GM21526 (cell line): ENCODE measurements at regions not wholly inside any gene's neighbourhood (a gene's known extent, or its start where the extent isn't known, plus 50 kb on each side); places are given as distances from the start of the nearest gene placed in this dataset.

Experiments used
- ATAC-seq: cut with Tn5 transposase; IDR thresholded peaks from one replicate; pipeline ENCODE4 v1.9.1; 2021; ENCODE audit warnings: moderate library complexity; ENCODE audit not compliant: unreplicated experiment, low FRiP score

GRCh38 chr11:116457336-116458007 is 315.3 kb downstream of the BUD13 start:
- no peak for ATAC-seq

DNA sequence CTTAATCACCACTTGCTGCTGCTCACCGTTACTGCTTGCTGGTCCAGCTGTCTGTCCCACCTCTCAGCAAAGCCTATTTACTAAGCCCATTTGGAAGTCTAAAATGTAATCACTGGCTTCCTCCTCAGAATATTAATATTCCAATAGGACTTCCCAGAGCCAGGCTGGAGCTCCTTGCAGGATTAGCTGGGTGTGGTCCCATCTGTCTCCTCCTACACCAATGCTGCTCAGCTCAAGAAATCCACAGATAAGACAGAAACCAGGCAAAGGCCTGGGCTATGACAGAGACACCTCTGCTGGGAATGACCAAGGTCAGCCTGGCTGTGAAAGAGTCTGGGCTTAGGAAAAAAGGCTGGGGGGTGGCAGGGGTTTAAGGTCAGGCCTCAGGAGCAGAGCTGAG is 317.8 kb downstream of the BUD13 start:
- ATAC-seq, result no peak

DNA sequence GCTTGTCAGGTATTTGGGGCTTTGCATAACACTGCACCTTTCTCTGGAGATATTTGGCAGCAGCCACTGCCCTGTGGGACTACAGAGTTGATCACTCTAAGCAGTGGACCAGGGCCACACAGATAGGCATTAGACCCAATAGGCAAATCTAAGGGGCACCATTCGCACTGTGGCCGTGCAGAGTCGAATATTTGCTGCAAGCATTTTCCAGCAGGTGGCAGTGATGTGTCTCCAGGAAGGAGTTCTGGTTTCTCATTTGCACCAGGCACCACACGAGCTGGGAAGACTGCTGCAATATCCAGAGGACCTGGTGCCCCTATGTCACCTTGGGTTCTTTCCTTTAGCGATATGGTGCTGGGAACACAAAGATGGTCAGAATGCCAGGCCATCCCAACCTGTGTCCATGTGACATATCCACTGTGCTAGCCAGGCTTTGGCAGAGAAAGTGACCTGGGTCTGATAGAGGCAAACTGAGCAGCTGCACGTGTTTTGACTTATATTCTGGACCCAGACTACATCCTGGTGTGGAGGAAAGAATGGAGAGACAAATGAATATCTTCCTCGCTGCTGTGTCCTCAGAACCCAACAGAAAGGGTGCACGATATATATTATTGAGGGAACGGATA is 318.7 kb downstream of the BUD13 start:
- no peak for ATAC-seq

DNA sequence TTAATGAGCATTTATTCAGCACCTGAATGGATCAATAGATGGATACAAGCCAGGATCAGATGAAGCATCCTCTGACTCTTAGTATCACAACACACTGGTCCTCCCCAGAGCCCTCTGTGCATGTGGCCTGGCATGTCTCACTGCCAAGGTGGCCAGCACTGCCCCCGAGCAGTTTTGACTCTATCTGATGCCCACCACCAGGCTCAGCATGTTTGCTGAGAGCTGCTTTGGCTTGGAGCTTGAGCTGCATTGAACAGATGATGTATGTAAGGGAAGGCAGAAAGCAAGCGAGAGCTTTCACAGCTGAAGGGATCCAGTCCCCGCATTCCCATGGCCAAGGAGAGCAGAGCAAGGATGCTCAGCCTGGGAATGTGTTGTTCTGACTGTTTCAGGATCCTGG is 320.3 kb downstream of the BUD13 start:
- no peak for ATAC-seq

- ATAC-seq, result no peak
Measured at GRCh38 chr11:116449522-116449921, 323.3 kb downstream of the BUD13 start.

GRCh38 chr11:116446048-116446941 is 326.5 kb downstream of the BUD13 start:
- no peak for ATAC-seq

DNA sequence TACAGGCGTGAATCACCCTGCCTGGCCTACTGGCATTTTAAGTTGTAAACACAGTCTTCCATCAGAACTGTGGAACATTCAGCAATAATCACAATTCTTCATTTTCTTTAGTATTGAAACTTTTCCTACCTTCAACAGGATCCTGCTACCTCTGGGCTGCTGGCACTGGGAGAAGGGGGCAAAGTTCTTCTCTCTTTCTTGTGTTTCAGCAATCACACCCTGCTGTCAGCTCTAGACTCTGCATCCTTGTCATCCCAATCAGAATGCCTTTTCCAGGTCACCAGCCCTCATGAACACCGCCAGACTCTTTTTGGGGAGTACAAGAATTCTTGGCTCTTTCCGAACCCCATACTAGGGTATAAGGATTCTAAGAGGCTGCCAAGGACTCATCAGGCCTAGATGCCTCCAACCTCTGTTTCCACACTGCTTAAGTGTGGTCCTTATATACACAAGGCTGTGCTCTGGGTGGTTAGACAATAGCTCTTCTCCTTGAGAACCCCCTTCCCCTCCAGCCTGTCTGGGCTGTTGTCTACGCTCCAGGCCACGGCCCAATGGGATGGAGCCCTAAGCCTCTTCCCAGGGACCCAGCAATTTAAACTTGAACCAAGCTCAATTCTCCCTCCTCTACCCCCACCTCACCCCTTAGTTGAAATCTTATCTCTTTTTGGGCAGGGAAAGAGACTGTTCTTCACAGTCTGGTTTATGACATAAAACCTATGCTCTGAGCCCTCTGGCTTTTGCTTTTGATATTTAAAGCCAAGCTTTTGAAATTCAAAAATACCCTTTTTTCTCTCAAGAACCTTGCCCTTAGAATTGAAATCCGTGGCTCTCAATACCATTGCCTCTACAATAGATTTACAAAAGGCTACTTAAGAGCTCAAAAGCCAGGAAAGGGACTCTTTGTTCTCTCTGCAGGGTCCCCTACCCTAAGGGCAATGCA is 327.4 kb downstream of the BUD13 start:
- no peak for ATAC-seq

DNA sequence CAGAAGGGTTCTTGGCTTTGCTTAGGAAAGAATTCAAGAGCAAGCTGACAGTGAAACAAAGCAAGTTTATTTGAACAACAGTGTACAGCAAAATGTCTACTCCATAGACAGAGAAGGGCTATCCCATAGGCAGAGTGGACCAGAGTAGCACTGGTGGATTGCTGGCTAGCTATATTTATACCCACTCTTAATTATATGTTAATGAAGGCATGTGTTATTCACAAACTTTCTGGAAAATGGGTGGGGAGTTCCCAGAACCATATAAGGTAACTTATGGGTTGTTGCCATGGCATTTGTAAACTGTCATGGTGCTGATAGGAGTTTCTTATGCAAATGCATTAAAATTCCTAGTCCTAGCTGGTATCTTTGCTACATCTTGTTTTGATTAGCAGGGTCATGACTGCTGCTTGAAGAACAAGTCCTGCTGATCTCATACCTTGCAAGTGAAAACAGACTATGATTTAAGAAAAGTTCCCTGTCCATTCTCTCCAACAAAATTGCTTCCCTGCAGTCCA is 330.5 kb downstream of the BUD13 start:
- no peak for ATAC-seq

GRCh38 chr11:116439361-116439677 is 333.5 kb downstream of the BUD13 start:
- ATAC-seq, result no peak

- ATAC-seq, result no peak
Measured at GRCh38 chr11:116438651-116439360, 334.0 kb downstream of the BUD13 start.

GRCh38 chr11:116434986-116435385 is 337.8 kb downstream of the BUD13 start:
- ATAC-seq, result no peak

- no peak for ATAC-seq
Measured at GRCh38 chr11:116432301-116432700, 340.5 kb downstream of the BUD13 start.

DNA sequence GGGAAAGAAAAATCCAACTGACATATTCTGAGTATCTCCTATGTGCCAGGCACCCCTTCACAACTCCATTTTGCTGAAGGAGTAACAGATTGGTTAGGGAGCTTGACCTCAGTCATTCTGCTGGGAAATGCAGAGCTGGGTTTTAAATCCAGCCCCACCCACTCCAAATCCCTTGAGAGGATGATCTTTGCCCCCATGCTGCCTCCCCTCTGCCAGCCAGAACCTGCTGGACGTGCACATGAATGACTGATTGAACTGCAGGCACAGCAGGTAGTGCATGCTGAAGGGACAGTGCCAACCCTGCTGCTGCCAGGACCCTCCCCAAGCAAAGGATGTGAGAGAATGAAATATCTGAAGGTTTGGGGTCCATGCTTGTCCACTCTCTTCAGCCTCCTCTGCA is 340.9 kb downstream of the BUD13 start:
- ATAC-seq, result no peak

- no peak for ATAC-seq
Measured at GRCh38 chr11:116428638-116428975, 344.2 kb downstream of the BUD13 start.

DNA sequence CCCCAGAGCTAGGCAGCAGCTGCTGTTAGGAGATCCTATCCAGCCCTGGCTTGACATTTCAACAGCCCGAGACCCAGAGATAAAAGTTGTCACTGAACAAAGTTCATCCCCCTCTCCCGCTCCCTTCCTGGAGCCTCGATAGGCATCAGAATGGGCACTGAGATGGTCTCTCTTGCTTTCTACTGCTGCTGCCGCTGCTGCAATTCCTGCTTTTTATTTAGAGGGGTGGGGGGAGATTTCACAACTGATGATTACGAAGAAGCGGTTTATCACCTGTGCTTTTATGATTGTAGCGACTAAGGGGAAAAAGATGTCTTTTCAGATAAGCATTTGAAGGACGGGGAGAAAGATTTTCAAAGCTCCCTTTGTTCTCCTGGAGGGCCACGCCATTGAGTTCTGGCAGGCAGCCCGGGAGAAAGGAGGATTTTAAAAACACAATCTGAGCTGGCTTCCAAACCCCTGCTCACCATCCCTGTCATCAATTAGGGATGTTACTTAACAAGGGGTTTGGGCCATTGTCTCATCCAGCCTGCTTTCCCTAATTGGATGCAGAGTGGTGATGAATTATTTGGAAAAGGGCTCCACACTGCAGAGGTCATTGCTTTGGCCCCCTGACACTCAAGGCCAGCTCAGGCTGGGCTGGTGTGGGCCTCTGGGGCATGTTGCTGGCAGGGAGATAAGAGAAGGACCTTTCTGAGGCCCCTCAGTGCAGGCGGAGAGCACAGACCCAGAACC is 344.7 kb downstream of the BUD13 start:
- ATAC-seq, result no peak

GRCh38 chr11:116427337-116427902 is 345.4 kb downstream of the BUD13 start:
- no peak for ATAC-seq

- ATAC-seq, result no peak
Measured at GRCh38 chr11:116426761-116427160, 346.0 kb downstream of the BUD13 start.

- ATAC-seq, result no peak
Measured at GRCh38 chr11:116424615-116425261, 348.0 kb downstream of the BUD13 start.
